Occipital lobe (tissue), 1 donor: ENCODE measurements at regions not wholly inside any gene's neighbourhood (a gene's known extent, or its start where the extent isn't known, plus 50 kb on each side); places are given as distances from the start of the nearest gene placed in this dataset.
"Not testable (repeated sequence)": the region's sequence is repeated elsewhere in the genome, so short reads cannot be mapped to it uniquely, and the experiment has no call there.

Source experiments
- DNase-seq: peaks from one replicate; lab custom pipeline; 2025; lab: John Stamatoyannopoulos, UW

- DNase-seq, result no peak
Measured at GRCh38 chrX:45506149-45506730, 305.6 kb upstream of the DIPK2B start.

- no peak for DNase-seq
Measured at GRCh38 chrX:45505214-45505613, 304.5 kb upstream of the DIPK2B start.

DNA sequence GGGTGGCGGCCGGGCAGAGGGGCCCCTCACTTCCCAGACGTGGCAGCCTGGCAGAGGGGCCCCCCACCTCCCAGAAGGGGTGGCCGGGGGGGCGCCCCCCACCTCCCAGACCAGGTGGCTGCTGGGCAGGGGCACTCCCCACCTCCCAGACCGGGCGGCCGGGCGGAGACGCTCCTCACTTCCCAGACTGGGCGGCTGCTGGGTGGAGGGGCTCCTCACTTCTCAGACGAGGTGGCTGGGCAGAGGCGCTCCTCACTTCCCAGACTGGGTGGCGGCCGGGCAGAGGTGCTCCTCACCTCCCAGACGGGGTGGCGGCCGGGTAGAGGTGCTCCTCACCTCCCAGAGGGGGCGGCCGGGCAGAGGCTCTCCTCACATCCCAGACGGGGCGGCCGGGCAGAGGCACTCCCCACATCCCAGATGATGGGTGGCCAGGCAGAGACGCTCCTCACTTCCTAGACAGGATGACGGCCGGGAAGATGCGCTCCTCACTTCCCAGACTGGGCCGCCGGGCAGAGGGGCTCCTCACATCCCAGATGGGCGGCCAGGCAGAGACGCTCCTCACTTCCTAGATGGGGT is 303.2 kb upstream of the DIPK2B start:
- DNase-seq, result not testable (repeated sequence)

DNA sequence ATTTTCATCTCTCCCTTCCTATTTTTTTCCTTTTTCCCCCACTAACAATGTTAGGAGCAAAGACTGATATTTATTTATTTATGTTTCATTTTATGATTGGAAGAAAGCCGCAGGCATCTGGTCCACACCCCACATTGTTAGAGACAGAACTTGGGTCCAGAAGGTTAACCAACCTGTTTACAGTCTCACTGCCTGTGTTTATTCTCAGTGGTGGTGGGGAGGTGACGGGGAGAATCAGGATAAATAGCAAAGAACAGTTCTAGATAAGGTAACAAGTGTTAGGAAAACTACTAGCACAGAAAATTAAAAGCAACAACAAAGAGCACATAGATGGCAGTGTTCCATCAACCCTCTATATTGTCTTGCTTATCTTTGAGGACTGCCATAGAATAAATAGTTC is 301.7 kb upstream of the DIPK2B start:
- no peak for DNase-seq

DNA sequence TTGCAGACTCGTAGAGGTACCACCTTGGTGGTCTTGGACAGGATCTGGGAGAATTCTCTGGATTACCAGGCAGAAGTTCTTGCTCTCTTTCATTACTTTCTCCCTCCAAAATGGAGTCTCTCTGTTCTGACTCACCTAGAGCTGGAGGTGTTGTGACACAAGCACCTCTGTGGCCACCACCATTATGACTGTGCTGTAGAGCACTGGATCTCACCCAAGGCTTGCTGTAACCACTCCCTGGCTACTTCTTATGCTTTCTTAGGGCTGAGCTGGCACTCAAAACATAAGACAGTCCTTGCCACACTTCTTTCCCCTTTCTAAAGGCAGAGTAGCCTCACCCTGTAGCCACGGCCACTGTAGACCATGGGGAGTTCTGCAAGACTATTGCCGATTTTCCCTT is 296.6 kb upstream of the DIPK2B start:
- DNase-seq, result no peak

DNA sequence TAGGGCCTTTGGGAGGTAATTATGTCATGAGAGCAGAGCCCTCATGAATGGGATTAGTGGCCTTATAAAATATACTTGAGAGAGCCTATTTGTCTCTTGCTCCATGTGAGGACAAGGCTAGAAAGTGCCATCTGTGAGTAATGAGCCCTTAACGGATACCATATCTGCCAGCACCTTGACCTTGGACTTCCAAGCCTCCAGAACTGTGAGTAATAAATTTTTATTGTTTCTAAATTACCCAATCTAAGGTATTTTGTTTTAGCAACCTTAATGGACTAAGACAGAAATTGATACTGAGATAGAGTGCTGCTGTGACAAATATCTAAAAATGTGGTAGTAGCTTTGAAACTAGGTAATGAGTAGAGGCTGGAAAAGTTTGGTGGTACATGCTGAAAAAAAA is 285.0 kb upstream of the DIPK2B start:
- no peak for DNase-seq

GRCh38 chrX:45479835-45480422 is 279.3 kb upstream of the DIPK2B start:
- no peak for DNase-seq

GRCh38 chrX:45479196-45479834 is 278.6 kb upstream of the DIPK2B start:
- DNase-seq, result no peak

DNA sequence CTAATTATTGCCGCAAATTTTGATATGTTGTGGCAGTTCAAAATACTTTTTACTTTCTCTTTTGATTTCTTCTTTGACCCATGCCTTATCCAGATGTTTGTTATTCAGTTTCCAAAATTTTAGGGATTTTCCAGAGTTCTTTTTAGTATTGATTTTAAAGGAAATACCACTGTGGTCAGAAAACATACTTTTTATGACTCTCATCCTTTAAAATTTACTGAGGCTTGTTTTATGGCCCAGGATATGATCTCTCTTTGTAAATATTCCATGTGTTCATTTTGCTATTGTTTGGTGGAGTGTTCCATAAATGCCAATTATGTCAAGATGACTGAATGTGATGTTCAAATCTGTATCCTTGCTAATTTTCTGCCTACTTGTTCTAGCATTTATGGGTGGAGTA is 272.3 kb upstream of the DIPK2B start:
- no peak for DNase-seq

- DNase-seq, result not testable (repeated sequence)
Measured at GRCh38 chrX:45467537-45467936, 266.9 kb upstream of the DIPK2B start.

GRCh38 chrX:45455732-45456131 is 255.1 kb upstream of the DIPK2B start:
- DNase-seq, result not testable (repeated sequence)

DNA sequence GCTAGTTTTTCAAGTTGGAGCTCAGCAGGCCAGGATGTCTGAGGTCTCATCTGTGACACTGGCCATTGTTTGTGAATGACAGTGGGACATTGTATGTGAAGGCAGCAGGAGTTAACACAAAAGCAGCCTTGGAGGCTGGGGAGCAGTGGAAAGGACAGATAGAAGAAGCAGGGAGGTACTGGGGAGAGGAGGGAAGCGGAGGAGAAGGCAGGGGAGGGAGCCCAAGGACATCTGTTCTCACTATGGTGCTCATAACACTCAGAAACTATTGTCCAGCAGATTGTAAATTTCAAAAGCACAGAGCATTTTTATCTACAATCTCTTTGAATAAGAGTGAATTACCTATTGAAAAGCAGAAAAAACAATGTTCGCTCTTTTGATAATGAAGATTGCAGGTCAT is 253.6 kb upstream of the DIPK2B start:
- no peak for DNase-seq

- no peak for DNase-seq
Measured at GRCh38 chrX:45449982-45450381, 249.3 kb upstream of the DIPK2B start.

DNA sequence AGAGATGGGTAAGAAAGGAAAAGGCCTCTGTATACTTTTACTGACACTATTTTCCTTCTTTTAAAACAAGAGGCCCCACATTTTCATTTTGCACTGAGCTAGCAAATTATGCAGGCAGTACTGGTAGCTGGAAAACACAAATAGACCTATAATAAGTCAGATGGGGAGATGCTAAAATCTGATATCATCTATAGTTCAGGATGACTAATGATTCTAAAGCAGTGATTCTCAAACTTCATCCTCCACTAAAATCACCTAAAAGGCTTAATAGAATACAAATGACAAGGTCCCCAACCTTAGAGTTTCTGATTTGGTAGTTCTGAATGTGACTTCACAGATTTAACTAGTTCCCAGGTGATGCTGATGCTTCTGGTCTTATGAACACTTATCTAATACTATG is 247.3 kb upstream of the DIPK2B start:
- no peak for DNase-seq

GRCh38 chrX:45447331-45447730 is 246.7 kb upstream of the DIPK2B start:
- DNase-seq, result no peak

DNA sequence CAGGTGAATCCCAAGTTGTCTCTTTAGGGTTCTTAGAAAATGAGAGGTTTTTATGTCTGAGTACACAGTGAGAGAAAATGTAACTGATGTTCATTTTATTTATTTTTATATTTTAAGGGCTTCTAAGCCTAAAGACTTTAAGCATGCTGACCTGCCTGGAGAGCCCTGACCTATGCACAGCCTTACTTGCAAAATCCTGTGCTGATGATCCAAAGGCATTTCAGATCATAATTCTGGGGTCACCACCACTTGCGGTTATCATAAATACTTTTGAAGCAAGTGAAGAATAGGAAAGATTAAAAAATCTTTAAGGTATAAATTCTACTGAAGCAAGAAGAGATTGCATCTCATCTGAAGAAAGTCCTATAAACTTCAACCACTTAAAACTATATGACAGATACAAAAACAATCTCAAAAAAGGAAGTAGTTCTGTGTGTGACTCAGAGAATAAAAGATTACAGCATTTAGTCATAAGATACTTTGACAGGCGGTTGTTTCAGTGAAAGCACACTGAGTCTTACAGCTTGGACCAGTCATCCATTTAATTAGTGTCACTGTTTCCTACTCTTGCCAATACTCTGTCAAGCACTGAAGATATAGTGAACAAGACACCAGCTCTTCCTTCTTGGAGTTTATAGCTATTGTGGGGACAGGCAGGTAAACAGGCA is 245.2 kb upstream of the DIPK2B start:
- DNase-seq, result no peak

- DNase-seq, result no peak
Measured at GRCh38 chrX:45437186-45437585, 236.5 kb upstream of the DIPK2B start.

- no peak for DNase-seq
Measured at GRCh38 chrX:45435481-45435880, 234.8 kb upstream of the DIPK2B start.

GRCh38 chrX:45434231-45434630 is 233.6 kb upstream of the DIPK2B start:
- no peak for DNase-seq

DNA sequence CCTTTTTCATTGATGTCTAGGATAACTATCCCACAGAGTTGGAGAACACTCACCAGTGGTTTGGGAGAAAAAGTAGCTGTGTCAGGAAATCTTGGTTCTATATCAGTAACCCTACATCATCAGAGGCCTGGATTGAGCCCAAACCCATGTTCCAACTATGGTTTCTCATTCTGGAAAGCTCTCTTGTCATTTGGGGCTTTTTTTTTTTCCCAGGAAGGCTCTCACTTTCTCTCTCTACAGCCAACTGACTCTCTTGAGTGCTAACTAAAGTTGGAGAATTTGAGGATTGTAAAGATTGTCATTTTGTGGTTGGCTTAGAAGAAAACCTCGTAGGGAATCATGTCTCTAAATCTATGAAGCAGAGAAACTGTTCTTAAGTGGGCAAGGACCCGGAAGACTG is 228.2 kb upstream of the DIPK2B start:
- DNase-seq, result no peak

DNA sequence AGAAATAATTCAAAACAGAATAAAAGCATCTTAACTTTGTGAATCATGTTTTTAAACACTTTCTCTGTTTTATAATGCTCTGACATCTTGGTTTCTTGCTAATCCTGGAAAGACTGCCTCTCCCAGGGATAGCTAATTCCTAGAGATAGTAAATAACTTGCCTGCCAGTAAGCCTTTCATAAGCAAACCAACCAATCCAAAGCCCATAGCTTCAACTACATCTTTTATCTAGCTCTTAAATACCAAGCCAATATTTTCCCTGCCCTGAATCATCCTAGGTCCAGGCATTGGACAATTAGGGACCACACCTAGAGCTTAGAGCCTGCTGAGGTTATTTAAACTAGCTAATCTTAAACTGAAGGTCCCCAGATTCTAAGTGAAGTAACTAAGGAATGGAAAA is 223.7 kb upstream of the DIPK2B start:
- no peak for DNase-seq

DNA sequence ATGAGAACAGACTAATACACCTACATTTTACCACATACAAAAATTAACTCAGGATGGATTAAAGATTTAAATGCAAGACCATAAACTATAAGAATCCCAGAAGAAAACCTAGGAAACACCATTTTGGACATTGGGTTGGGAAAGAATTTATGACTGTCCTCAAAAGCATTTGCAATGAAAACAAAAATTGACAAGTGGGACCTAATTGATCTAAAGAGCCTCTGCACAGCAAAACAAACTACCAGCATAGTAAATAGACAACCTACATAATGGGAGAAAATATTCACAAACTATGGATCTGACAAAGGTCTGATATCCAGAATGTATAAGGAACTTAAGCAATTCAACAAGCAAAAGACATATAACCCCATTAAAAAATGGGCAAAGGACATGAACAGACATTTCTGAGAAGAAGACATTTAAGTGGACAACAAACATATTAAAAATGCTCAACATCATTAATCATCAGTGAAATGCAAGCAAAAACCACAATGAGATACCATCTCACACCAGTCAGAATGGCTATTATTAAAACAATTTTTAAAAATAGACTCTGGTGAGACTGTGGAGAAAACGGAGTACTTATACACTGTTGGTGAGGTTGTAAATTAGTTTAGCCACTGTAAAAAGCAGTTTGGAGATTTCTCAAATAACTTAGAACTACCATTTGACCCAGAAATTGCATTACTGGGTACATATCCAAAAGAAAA is 221.7 kb upstream of the DIPK2B start:
- DNase-seq, result no peak
